HCT116 (cell line): ENCODE measurements at regions not wholly inside any gene's neighbourhood (a gene's known extent, or its start where the extent isn't known, plus 50 kb on each side); places are given as distances from the start of the nearest gene placed in this dataset.

Source experiments
- POLR2A ChIP-seq: IDR thresholded peaks from 2 replicates; pipeline ENCODE4 v1.7.0; 2011; ENCODE audit warnings: borderline replicate concordance; ENCODE audit not compliant: insufficient read depth, insufficient read length; ENCODE audit errors: extremely low read depth
- YY1 ChIP-seq: IDR thresholded peaks from 2 replicates; pipeline ENCODE4 v1.6.1; 2011; ENCODE audit warnings: low read length, low read depth, moderate library complexity, mild to moderate bottlenecking; ENCODE audit not compliant: insufficient replicate concordance; ENCODE audit errors: extremely low read depth
- TF ChIP-seq, protein P1 (sequence below): IDR thresholded peaks from 2 replicates; pipeline ENCODE4 v1.6.1; 2012
- TF ChIP-seq, protein P2 (sequence below), 3 experiments: fragments of 200-600 bp in 1 of 3; sonication (generic) in 1 of 3; IDR thresholded peaks in 2 of 3; conservative IDR thresholded peaks in 1 of 3; 2 replicates each; pipeline ENCODE4 v1.5.1; 2012 to 2017; ENCODE audit warnings: low read depth in 2 of 3, low read length in 2 of 3, antibody characterized with exemption in 1 of 3, borderline replicate concordance in 1 of 3, control low read depth in 1 of 3, mild to moderate bottlenecking in 1 of 3, mixed read lengths in 1 of 3, mixed run types in 1 of 3, moderate library complexity in 1 of 3; ENCODE audit not compliant: insufficient read depth in 1 of 3

GRCh38 chr5:91305640-91306039 lies 77.5 kb downstream of the ARRDC3 start:
- TF ChIP-seq, protein P1, sequence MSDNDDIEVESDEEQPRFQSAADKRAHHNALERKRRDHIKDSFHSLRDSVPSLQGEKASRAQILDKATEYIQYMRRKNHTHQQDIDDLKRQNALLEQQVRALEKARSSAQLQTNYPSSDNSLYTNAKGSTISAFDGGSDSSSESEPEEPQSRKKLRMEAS: no peak
- TF ChIP-seq, protein P2, sequence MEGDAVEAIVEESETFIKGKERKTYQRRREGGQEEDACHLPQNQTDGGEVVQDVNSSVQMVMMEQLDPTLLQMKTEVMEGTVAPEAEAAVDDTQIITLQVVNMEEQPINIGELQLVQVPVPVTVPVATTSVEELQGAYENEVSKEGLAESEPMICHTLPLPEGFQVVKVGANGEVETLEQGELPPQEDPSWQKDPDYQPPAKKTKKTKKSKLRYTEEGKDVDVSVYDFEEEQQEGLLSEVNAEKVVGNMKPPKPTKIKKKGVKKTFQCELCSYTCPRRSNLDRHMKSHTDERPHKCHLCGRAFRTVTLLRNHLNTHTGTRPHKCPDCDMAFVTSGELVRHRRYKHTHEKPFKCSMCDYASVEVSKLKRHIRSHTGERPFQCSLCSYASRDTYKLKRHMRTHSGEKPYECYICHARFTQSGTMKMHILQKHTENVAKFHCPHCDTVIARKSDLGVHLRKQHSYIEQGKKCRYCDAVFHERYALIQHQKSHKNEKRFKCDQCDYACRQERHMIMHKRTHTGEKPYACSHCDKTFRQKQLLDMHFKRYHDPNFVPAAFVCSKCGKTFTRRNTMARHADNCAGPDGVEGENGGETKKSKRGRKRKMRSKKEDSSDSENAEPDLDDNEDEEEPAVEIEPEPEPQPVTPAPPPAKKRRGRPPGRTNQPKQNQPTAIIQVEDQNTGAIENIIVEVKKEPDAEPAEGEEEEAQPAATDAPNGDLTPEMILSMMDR (IDR thresholded peaks at IDR 0.05 in 2 of 3, conservative IDR thresholded peaks at IDR 0.05 in 1 of 3; ENCODE audit: borderline replicate concordance in 1 of 3, insufficient read depth in 1 of 3, low read depth in 2 of 3, low read length in 2 of 3): no peak
- TF ChIP-seq POLR2A (no peak), YY1 (no peak)
